Embryonic facial prominence (tissue), 1 donor: ENCODE measurements at regions not wholly inside any gene's neighbourhood (a gene's known extent, or its start where the extent isn't known, plus 50 kb on each side); places are given as distances from the start of the nearest gene placed in this dataset.

Experiments
- DNase-seq: peaks from one replicate; pipeline ENCODE4 v3.0.0-alpha.2; 2016; ENCODE audit errors: extremely low spot score

DNA sequence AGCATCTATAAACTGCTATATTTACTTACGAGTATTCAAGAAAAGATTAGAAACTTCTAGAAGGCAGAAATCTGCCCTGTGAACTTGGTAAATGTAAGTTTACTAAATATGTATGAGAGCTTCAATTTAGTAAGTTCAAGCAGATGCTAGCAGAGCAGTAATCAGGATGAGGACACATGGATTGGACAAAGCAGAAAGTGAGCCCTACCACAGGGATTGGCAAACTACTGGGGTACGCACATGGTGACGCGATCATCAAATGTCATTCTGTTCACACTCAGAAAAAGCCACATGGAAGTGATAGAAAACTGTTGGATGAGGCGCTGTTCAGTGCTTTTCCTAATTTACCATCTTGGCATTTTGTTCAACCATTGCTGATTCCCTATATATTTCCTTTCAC lies 360.2 kb upstream of the ZNF385D start:
- DNase-seq = no peak

DNA sequence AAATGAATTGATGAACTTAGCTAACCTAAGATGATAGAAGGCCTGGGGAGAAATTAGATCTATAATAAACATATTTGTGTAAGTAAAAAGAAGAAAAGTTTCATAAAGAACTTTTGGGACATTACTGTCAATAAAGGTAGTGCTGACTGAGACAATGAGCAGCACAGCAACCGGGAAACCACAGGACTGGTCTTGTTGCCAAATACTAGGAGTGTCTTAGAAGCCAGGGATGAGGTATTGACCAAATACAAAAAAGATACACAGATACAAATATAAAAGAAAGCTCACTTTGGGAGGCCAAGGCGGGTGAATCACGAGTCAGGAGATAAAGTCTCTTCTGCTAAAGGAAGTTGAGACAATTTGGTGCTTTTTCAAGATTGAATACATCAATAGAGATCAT lies 362.4 kb upstream of the ZNF385D start:
- DNase-seq = no peak

DNA sequence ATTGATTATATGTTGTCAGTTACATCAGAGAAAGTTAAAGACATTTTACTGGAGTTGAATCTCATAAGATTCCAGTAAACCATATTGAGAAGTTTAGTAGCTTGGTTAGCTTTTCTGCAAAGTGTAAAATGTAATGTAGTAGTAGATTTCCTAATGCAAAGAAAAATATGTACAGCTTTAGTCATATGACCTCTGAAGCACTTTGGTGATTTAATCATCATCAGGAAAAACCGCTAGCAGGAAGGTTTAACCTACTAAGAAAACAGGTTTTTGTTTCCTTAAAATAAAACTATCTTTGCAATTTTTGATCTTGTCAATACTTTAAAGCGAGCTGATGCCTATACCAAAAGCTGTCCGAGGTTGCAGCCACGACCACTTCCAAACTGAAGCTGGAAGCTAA lies 364.6 kb upstream of the ZNF385D start:
- DNase-seq = no peak

DNA sequence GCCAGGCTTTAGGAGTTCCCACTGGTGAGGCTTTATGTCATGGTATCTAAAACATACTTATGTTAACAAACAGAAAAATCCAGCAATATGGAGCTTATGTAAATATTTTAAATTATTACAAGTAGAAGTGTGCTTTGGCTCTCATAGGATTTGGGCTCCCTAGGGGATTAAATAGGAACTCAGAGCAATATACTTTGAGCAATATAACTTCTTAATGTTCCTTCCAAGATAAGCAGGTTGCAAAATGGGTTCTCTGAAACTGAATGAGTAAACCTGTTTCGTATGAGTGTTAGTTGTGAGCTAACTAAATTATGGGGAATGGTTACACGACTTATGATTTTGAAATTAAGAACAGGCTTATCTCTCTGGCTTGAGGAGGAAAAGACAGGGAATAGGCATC lies 366.1 kb upstream of the ZNF385D start:
- no peak for DNase-seq

DNA sequence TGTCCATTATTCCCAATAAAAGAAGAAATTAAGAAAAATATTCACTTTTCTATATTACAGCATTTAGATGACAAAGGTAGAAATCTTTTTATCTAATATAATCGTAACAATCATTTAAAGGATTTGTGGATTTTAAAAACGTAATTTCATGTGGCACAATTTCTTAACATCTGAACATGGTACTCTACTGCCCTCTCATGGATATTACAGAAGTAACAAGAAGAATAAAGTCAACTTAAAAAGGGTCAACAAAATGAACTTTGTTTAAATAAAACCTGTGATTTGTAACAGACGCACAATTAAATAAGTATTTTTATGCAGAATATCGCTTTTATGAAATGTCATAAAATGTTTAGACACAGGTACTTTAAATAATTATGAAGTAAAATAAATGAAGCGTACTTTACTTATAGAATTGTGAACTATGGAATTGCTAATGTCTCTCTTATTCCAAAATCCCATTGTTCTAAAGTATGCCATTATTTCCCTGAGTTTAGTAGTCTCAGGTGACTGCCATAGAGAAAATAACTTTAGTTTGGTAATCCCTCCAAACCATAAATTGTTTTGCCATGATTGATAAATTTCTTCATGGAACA lies 366.8 kb upstream of the ZNF385D start:
- peak; percentile 37 for DNase-seq

DNA sequence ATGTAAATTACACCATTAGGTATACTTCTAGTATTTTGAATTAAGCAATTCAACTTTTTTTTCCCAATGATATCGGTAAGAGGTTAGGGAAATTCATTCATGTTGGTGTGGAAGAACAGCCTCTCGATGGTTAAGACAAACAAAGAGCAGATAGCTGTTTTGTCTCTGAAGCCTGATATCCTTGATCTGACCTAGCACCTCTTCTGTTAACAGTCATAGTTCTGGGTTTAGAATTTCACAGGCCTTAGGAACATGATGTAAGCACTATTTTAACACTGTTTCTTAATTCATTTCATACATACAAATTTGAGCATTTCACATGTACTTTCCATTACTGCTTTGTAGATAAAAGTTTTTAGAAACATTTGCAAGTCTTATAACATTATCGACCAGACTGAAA lies 367.5 kb upstream of the ZNF385D start:
- no peak for DNase-seq

DNA sequence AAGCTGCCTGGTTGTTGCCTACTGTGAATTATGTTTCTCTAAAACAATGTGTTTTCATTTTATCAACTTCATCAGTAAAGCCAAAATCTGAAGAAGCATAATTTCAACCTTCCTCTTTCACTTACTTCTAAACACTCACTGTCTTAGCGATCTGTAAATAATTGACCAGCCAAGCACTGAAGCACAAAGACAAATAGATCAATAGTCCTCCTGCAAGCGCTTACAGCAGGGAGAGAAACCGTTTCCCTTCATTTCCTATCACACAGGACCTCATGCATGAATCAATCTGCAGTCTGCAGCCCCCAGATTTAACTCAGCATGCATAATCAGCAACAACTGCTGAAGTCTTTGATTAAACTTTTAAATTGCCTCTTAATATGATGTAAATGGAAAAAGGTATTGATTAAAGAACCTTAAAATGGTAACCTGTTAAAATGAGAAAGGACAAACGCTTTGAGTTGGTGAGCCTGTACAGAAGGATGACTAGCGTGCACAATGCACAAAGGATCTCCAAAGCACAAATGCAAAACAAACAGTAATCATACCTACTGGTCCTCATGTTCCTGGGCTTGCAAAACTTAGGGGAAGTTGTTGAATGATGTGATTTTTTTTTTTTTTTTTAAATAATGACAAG lies 370.2 kb upstream of the ZNF385D start:
- DNase-seq = no peak

DNA sequence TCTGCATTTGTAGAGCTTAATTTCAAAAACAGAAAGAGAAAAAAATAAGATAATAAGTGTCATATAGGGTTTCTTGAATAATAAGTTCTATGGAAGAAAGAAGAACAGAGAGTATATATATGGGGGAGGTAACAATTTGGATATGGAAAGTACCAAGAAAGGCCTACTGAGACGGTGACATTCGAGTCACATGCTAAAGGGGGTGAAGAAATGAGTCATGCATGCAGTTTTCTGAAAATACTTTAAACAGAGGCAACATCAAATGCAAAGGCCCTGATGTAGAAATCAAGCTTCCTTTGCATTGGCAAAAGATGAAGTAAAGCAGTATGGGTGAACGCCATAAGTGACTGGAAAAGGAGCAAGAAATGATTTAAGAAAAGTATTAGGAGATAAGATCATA lies 371.6 kb upstream of the ZNF385D start:
- no peak for DNase-seq

DNA sequence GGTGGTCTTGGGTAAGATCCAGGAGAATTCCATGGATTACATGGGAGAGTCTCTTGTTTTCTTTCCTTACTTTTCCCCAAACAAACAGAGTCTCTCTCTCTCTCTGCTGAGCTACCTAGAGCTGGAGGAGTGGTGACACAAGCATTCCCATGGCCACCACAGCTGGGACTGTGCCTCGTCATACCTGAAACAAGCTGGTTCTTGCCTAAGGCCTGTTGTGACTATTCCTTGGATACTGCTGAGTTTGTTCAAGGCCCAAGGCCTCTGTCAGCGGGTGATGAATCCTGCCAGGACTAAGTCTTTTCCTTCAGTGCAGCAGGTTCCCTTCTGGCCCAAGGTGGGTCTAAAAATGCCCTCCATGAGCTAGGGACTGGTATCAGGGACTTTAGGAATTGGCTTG lies 378.1 kb upstream of the ZNF385D start:
- no peak for DNase-seq

DNA sequence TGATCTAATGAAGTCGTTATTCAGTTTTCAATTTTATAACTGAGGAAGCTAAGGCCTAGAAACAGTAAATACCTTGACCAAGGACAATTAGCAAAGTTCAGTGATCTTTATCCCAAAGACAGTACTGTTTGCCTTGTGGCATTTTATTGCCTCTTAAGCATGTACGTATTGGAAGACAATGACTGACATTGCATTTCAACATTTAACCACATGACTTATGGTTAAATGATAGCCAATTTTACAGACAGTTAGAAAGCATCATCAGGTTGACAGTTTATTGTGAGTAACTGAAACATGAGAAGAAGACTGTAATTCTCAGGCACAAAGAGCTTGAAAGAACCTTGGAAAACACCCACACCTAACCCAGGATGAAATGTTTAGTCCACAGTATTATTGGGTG lies 390.8 kb upstream of the ZNF385D start:
- no peak for DNase-seq

DNA sequence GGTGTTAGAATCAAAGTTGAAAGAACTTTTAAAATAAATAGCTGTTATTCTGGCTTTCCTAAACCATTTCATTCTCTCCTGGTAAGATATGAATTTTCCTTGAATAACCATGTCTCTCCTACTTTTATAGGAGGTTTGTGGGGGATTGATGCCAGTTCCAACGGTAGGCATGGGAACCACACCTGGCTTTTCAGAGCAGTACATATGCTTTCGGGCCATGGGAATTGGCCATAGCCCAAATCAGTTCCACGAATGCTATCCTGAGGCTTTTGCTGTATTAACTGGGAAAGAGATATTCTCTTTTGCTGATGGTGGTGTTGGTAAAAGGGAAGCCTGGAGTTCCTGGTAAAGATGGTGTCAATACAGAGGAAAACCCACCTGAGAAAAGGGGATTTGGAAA lies 396.2 kb upstream of the ZNF385D start:
- no peak for DNase-seq

DNA sequence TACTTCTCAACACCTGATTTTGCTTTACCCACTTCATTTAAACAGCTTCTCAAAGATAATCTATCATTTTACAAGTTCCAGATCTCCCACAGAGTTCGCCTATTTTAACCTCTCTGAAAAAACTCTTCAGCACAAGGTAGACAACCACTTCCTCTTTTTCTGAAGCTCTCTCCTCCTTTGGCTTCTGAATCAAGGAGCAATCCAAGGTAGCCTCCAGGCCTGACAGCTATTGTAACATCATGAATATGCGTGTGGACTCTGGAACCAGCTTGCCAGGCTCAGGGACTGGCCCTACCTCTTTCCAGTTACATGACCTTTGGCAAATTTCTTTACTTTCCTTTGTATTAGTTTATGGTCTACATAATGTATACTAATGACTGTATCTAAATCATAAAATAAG lies 405.9 kb upstream of the ZNF385D start:
- DNase-seq = no peak

DNA sequence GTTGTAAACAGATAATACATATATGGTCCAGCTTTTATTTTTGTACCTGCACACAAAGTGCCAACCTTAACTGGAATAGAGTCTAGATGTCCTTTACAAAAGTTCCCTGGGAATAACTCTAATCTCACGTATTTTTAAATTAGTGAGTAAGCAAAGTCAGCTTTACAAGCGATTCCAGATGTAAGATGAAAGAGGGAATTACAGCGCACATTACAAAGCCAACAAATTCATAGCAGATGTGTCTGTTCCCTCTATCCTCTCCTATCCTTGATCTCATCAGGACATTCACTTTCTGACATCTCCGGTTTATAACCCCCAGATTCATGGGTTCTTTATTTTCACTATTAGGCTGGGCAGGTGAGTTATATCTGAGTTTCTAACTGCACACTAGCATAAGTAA lies 406.8 kb upstream of the ZNF385D start:
- no peak for DNase-seq

DNA sequence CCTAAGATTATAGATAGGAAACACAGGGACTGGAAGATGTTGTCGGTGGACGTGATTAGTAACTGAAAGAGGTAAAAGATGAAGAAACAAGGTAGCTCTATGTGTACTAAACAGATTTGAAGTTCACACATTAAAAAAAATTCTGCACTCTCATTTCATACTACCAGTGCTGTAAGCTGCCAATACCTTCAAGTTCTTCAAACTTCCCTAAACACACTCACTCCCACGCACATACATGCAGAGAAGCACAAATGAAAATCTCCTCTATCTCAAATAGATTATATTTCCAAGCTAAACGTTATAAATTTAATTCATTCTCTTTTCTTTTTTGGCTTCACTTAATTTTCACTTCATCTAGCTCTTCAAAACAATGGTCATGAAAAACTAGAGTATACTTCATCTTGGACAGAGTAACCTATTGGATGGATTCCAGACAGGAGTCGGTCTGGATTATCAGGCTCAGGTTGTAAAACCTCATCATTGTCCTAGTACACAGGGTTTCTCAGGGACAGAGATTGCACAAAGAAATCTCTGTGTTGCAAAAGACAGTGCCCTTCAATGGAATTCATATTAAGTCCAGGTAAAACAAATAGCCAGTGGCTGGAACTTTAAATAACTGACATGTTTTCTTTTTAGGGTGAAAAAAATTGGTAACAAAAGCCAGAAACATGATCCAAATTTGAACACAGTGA lies 408.1 kb upstream of the ZNF385D start:
- no peak for DNase-seq

DNA sequence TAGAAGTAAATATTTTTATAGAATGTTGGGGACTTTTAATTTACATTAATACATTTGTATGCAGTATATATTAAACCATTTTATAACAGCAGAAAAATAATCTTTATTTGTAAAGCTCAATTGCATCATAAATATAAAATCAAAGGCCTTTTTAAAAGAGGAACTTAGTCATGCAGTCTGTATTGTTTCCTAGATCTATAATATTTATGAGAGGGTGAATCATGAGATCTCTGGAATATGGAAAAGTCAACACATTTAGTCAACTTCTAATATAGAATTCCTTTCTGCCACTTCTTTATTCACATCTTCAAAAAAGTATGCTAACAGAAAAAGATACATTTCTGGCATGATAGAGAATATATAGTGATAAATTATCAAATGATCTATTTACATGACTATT lies 410.3 kb upstream of the ZNF385D start:
- DNase-seq = no peak

DNA sequence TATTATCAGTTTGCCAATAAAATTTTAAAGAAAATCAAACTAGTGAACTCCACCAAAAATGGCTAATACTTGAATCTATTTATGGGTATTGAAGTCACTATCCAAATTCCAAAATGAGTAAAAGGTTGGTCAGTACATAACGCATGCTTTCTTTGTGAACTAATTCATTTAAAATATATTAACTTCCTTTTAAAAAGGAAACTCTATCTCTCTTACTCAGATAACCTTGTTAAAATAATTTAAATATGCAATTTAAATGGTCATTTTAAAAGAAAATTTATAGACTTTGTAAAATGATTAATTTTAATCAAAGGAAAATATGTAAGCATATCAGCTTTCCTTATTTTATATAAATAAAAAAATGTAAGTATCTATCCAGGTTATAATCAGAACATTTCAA lies 419.4 kb upstream of the ZNF385D start:
- DNase-seq = no peak

DNA sequence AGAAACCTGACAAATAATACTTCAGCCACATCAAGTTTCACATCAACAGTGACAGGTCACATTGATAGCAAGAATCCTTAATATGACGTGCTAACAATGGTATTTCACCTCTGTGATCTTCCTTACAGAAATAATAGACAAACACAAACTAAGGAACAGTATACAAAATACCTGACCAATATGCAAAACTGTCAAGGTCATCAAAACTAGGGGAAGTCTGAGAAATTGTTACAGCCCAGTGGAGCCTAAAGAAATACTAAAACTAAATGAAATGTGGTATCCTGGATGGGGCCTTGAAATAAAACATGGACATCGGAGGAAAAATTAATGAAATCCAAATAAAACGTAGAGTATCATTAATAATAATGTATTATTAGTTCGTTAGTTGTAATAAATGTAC lies 422.0 kb upstream of the ZNF385D start:
- DNase-seq = no peak

DNA sequence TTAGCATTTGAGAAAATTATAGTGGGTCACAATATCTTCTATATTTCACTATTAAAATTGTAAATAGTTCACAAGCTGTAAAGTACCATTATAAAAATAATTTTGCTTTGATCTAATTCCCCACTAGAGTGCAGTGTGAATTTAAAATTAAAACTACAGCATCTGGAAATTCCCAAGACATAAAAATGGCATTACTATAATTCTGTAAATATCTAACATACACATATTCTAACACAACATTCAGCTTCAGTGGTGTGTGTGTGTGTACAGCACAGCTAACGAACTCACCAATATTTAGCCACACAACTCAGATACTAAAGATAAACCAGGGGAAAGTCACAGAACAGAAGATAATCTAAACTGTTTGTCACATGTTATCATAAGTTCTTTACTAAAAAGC lies 424.9 kb upstream of the ZNF385D start:
- no peak for DNase-seq

DNA sequence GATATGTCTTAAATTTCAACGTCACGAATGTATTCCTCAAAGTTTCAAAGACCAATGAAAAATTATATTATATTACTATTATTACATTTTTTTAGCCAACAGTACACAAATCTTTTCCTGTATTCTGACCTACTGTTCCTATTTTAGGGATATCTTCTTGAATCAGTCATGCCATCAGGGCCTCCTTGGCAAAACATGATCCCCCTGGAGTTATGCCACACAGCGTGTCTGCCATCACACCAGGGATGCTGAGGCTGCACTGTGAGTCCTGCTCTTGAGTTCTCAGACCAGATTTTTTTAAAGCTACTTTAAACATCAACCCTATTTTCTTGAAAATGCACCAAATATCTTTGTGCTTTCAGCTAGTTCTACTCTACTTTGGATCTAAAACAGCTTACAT lies 425.9 kb upstream of the ZNF385D start:
- no peak for DNase-seq

DNA sequence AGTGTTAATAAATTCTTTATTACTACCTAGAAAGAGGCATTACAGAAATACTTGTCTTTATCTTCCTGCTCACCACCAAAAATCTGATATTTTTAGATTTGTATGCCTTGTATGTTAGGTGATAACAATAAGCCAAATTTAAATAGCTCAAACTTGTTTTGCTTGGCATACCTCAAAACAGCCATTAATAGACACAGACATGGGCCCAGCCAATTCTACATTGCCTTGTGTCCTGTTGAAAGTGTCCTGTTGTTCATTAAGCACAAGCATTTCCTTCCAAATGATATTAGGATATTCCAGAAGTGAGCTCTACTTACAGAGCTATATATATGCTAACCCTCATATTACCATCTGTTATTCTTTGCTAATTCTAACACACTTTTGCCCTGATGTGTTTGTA lies 438.6 kb upstream of the ZNF385D start:
- DNase-seq = no peak

DNA sequence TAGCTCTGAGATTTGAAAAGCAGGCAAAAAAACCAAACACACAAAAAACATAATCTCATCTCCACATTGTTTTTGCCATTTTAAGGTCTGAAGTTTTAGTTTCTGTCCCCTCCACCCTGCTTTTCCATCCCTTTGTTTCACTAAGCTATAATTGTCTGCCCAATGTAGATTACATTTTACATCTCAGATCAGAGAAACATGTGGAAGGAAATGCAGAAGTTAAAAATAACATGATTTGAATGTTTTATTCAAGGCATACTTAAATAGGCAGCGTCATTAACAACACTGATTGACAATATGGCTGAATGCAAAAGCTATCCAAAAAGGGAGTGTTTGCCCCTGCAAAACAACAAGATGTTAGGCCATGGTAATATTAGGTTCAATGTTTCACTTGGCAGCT lies 448.1 kb upstream of the ZNF385D start:
- no peak for DNase-seq

DNA sequence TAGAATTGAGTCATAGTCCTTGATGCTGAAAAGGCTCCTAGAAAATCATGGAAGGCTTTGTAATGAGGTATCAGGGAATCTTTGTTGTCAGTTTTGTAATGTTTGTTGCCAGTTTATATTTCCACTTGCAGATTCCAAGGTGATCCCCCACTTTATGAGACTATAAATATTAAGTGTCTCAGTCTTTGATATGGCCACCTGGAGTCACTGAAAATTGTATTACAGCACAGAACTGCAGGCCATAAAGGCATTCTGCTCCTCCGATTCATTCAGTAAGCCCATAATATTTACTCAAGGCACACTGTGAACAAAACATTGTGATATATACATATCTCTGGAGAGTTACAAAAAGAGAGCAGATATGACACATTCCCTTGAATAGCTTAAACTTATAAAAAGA lies 457.8 kb upstream of the ZNF385D start:
- DNase-seq = no peak

DNA sequence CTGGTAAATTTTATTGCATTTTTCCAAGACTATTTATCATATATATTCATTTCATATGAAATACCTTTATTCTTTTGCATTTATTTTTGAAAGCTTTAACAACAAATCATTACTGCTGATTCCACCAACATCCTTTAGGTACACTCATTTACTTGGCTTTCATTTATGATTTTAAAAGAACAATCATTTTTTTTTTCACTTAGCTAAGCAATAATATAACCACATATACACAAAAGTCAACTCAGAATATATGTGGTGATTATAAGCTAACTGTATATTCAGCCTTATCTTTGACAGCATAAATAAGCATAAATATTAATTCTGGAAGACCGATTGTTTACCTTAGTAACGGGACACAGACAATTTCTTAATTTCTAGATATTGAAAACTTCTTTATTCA lies 458.6 kb upstream of the ZNF385D start:
- no peak for DNase-seq

DNA sequence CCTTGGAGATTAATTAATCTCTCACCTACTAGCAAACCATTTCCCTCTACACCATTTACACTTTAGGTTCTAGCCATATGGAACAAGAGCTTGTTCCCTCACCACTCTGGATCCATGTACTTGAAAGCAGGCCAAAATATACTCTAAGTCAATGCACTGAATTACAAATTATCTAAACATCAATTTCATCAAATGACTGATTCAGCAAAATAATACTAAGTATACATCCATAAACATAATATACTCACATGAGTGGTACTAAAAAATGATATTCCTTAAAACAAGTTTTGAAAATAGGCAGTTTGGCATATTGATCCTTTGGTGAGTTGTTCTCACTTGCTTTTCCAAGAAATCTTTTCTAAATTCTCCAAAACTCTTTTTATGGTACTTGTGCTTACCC lies 459.7 kb upstream of the ZNF385D start:
- DNase-seq = no peak
